ENCODE measurements at regions not wholly inside any gene's neighbourhood (a gene's known extent, or its start where the extent isn't known, plus 50 kb on each side); places are given as distances from the start of the nearest gene placed in this dataset.
"Not testable (repeated sequence)": the region's sequence is repeated elsewhere in the genome, so short reads cannot be mapped to it uniquely, and the experiment has no call there.

DNA sequence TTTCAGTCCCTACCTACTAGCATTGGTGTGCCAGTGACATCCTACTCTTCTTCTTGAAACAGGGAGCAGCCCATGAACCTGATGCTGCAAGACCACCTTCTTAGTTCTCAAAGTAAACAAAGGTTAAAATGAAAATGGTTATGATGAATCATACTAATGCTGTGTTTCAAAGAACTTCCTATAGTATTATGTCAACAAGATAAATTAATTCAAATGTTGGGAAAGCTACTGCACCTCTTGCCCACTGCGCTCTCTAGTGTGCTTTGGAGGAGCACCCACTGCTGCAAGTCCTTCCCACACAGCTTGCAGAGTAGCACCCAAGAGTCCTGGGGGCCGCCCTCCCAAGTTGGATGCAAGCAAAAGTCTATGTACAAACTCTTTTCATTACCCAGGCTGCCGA, 81.1 kb downstream of the CD200R1L start:
- DNase-seq (ENCODE audit: low spot score) = no peak

DNA sequence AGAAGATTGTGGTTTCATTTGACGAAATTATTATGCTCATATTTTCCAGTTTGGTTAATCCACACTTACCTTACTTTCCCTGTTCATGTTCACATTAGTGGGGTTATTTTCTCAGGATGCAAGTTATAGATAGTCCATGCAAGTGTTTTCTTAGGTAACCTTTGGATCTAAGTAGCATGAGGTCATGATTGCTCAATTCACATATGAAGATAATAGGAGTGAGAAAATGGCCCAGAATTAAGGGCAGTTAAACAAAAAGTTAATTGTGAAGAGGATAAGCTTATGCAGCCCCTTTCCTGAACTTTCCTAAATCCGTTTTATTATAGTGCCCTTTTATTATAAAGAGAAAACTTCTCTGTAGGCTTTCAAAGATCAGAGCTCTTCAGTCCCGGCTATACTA, 83.4 kb downstream of the CD200R1L start:
- DNase-seq (ENCODE audit: low spot score) = no peak

DNA sequence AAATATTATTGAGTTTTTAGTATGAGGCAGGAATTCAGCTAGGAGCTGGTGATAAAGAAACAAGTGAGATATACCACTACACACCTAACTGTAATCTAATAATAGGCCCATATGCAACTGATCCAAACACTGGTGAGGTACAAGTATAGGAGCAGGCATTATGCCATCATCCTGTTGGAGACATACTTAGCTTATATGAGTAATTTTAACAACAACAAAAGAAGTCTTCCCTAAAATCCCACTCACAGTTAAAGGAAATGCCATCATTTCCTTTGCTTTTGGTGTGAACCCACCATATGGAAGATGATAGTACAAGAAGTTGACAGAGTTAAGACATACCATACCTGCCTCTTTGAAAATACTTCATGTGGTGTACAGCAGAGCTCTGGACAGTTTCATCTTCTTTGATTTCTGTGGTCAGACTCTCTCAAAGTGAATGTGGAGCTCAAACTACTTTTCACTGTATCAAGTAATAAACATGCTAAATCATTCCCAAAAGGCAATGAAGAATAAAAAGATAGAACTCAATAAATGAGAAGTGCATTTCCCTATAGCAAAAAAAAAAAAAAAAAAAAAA, 85.5 kb downstream of the CD200R1L start:
- DNase-seq (ENCODE audit: low spot score) = no peak

DNA sequence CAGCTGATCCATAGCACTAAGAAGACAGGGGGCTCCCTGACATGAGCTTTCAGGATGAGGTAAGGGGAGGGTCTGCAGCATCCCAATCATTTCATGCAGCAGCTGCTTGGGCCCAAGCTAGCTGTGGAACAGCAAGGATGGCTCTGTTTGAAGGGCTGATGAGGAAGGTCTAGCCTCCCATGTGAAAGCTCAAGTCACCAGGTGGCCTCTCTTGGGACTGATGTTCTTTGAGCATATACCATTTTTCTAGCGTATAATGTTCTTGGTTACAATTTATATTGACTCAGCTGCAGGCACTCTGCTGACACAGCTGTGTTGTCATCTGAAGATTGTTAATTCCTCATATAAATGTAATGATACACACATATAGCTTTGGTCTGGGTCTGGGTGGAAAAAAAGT, 87.0 kb downstream of the CD200R1L start:
- DNase-seq (ENCODE audit: low spot score) = no peak

DNA sequence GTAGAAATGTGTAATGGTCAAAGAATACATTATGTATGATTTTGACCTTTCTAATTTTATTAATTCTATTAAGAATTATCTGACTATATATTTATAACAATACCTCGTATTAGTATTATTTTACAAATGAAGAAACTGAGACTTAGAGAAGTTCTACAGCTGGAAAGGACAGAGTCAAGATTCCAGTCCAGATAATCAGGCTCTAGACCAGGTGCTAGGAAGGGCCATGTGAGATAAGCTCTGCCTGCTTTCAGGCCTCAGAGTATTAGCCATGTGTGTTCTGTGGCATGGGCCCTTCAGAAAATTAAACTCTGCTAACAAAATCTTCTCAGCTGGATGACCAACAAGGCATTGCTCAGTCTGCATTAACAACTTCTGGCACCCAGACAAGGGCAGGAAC, 87.5 kb downstream of the CD200R1L start:
- DNase-seq (ENCODE audit: low spot score) = no peak

- no peak for DNase-seq (ENCODE audit: low spot score)
These were observed 89.5 kb downstream of the CD200R1L start for GRCh38 chr3:112757197-112757596.

- DNase-seq (ENCODE audit: low spot score) = no peak
These were observed 90.6 kb downstream of the CD200R1L start for GRCh38 chr3:112755845-112756613.

- DNase-seq (ENCODE audit: low spot score) = not testable (repeated sequence)
These were observed 91.6 kb downstream of the CD200R1L start for GRCh38 chr3:112755046-112755445.

DNA sequence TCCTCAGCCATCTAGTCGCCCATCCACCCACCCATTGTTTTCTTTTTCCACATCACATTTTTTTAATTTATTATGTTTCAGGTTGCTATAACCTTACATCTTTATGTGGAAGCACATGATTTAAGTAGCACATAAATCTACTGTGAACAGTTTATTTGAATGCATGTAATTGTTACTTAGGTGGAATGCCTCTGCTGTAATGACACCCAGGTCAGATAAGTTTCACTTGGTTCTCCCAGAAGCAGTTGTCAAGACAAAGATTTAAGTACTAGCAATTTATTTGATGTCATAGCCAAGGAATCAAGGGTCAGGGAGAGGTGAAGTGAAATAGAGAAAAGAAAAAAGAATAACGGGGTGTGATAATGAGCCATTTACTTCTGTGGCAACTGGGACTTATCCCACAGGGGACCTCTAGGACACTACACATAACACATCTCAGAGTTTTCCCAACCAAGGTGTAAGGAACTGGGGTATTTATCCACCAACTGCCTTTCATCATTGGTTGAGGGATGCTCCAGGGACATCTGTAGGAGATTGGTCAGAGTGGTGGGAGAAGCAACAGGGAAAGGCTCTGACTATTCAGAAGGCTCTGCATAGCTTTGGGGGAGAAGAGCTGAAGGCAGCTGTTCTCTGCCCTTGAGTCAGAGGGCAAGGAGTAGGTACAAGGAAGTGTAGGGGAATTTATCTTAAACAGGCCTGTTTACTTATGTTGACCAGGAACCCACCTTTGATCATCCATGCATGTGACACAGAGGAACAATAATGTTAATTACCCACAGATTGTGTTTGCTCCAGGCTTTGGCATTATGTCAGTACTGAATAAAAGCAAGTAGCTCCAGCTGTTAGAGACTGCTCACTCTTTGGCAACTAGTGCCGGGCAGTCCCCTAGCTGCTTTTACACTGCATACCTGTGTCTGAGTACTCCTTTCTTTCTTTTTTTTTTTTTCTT, 94.8 kb downstream of the CD200R1L start:
- no peak for DNase-seq (ENCODE audit: low spot score)

- no peak for DNase-seq (ENCODE audit: low spot score)
These were observed 95.6 kb downstream of the CD200R1L start for GRCh38 chr3:112751061-112751460.

DNA sequence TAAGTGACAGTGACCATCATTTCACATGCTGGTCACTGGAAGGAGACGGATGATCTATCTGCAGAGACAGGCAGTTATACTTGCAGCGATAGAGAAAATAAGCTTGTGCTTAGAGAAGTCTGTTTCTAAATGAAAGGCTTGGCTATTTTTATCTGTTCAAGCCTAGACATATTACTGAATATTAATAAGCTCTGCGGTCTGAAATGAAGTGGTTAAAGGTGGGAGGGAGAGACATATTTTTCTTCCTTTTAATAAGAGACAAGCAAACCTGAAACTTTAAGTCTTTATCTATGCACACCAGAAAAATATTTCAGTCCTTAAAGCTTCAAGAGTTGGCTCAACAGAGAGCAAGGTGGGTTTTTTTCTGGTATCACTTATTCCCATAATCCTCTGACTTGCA, 99.0 kb downstream of the CD200R1L start:
- DNase-seq (ENCODE audit: low spot score) = no peak

DNA sequence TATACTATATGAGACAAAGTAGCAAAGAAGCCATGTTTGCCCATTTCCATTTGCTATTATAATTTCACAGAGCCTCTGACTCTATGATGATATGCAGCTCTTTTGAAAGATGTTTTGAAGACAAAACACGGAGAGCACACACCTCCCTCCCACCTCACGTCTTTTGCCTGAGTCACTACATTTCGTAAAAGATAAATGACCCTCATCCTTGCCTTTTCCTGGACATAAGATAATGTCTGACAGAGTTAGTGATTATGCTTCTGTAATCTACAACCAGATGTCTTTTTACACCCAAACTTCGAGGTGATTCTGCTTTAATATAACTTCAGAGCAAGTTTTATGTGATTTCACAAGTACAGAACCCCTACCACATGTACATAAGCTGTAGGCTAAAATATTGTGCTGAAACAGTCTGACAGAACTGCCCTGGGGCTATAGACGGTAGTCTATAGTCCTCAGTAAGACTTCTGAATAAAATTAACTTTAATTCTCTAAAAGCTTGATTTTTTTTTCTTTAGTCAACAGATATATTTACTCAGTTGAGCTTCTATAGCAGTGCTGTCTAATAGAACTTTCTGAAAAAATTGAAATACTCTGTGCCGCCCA, 99.9 kb downstream of the CD200R1L start:
- no peak for DNase-seq (ENCODE audit: low spot score)

DNA sequence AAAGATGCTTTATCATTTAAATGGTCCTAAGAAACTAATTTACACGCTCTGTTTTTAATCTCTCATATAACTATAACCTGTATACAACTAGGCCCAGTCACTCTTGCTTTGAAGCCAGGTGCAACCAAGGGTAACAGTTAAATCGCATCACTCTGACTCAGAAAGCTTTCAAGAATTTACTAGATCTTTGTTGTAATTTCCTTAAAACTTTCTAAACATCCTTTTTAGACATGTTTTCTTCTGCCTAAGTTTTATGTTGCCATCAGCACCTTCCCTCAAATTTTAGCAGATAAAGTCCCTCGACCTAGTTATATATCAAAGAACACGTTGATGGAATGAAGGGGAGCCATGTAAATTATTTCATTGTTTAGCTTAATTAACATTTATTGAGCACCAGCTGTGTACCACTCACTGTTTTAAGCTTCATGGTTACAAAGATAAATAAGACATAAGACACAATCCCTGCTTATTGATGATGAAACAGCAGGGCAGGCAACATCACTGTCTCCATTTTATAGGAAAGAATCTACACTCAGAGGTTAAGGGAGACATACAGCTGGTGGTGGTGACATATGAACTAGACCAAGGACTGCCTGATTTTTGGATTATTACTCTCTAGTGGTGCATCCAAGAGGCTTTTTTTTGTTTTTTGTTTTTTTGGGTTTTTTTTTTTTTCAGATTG, 101.0 kb downstream of the CD200R1L start:
- no peak for DNase-seq (ENCODE audit: low spot score)

DNA sequence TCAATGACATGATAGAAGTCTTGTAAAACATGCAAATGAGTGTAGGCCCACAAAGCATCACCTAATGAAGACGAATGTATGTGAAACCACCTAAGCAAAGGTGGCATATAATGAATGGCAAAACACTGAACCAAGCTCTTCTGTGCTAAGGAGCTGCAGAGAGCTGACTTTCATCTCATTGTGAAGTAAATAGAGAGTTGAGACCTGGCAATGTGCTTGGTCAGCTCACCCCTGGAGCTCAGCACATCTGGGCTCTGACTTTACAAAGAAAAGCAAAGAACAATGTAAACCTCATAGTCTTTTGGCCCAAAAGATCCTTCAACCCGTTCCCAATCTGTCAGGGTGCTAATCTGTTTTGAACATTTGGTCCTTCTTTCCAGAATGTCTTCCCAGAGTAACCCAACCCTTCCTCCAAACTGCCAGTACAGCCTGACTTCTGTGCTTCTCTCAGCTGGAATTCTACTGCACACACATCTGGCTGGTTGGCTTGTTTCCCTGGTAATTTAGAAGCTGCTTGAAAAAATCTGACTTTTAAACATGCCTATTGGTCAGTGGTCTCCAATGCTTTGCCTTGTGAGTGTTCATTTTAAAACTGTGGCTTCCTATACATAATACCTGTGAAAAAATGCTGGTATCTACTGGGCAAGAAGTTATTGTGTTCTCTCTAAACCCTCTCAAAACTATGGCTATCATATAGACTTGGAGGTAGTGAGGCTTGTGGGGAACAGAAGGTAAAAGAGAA, 101.7 kb downstream of the CD200R1L start:
- no peak for DNase-seq (ENCODE audit: low spot score)

DNA sequence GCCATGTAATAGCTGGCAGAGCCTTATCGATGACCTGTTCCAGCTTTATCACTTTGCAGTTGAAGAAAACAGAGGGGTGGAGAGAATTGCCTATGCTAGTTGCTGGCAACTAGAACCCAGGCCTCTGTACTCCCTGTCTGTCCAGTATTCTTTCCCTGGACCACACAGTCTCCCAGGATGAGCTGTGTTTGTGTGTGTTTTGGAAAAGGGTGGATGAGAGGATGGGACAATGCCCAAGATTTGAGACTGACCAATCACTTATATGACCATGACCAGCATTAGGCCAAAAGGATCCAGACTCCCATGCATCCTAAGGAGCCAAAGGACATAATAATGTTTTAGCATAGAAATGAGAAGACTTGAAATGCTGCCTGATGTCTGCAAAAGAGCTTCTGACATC, 102.6 kb downstream of the CD200R1L start:
- DNase-seq (ENCODE audit: low spot score) = no peak

- no peak for DNase-seq (ENCODE audit: low spot score)
These were observed 102.0 kb upstream of the CCDC80 start for GRCh38 chr3:112742934-112743333.

DNA sequence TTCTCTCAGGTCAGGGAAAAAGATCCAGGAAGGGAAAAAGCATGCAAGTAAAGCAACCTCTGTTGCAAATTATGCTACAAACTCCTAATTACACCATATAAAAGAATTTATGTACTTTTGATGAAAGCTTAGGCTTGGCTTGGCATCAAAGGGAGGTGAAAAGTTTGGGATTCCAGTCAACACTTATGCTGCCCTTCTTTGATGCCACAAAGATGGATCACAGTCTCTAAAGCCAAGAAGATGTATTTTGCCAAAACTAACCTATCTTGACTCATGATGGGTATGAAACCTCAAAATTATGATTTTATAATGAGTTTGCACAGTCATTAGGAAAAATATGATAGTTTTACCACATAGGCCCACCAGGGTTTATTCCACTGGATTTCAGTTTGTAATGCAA, 101.0 kb upstream of the CCDC80 start:
- no peak for DNase-seq (ENCODE audit: low spot score)

DNA sequence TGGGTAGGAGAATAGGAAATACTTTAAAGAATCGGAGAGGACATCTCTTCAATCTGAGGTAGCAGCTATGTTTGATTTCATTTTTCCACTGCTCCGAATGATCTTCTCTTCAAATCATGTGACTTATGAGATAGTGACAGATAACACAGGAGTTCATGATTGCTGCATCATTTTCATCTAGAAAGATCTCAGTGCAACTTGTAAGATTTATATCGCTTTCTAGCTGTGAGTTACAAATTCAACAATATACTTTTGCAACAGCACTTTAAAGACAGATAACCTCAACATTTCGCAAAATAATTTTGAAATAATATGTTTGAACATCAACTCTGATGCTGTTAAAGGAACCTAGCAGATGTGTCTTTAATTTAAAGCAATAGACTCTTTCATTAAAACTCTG, 99.9 kb upstream of the CCDC80 start:
- no peak for DNase-seq (ENCODE audit: low spot score)

DNA sequence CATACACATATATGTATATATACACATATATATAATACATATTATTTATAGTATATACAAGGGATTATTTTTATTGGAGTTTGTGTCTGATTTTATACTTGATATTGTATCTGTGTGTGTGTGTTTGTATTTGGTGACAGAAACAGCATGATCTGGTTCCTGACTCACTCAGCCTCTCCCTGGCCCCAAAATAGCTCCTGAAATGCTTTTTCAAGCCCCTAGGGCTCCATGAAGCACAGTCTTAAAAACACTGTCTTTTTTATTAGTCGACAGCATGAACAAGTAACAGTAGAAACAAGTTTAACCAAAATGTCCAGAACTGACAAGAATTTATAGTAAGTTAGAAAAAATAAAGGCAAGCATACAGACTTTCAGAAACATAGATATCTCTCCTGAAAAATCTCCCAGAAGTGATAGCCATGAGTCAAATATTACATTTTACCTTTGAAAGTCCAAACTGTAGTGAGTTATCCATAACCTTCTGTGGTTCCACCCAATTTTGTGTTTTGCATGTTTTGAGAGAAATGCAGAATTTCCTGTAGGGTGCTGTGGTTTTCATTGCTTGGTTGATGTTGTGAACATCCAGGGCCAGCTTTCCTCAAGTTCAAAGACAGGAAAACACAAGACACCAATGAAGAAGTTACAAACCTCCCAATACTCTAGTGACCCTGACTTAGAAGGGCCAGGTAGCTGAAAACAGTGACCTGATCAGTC, 98.5 kb upstream of the CCDC80 start:
- no peak for DNase-seq (ENCODE audit: low spot score)

GRCh38 chr3:112738366-112738765, 97.4 kb upstream of the CCDC80 start:
- DNase-seq (ENCODE audit: low spot score) = no peak

Measured in mucosa of gallbladder (tissue), 1 donor.